NB4 (cell line): ENCODE measurements at regions not wholly inside any gene's neighbourhood (a gene's known extent, or its start where the extent isn't known, plus 50 kb on each side); places are given as distances from the start of the nearest gene placed in this dataset.

ENCODE experiments used
- DNase-seq: peaks from one replicate; pipeline ENCODE4 v3.0.0; 2010; ENCODE audit warnings: low read depth
- H3K4me3 ChIP-seq: one replicate; pipeline ENCODE4 v1.5.1; 2011; ENCODE audit warnings: mild to moderate bottlenecking, low read depth, low read length, moderate library complexity
- MYC ChIP-seq: IDR thresholded peaks from 2 replicates; pipeline ENCODE4 v1.6.1; 2011; ENCODE audit warnings: low read depth, low read length
- POLR2A ChIP-seq: IDR thresholded peaks from 2 replicates; pipeline ENCODE4 v1.6.1; 2011; ENCODE audit warnings: mild to moderate bottlenecking; ENCODE audit not compliant: insufficient read length; ENCODE audit errors: extremely low read depth
- TF ChIP-seq, protein P1 (sequence below): IDR thresholded peaks from one replicate; pipeline ENCODE4 v1.5.1; 2012; ENCODE audit warnings: low read depth, low read length
- TF ChIP-seq, protein P2 (sequence below): IDR thresholded peaks from 2 replicates; pipeline ENCODE4 v1.6.1; 2011; ENCODE audit warnings: low read depth, low read length

GRCh38 chr16:88301431-88301830 lies 81.3 kb upstream of the ZNF469 start:
- H3K4me3 ChIP-seq, result no peak overlapping the region
- no peak for DNase-seq
- TF ChIP-seq, protein P1, sequence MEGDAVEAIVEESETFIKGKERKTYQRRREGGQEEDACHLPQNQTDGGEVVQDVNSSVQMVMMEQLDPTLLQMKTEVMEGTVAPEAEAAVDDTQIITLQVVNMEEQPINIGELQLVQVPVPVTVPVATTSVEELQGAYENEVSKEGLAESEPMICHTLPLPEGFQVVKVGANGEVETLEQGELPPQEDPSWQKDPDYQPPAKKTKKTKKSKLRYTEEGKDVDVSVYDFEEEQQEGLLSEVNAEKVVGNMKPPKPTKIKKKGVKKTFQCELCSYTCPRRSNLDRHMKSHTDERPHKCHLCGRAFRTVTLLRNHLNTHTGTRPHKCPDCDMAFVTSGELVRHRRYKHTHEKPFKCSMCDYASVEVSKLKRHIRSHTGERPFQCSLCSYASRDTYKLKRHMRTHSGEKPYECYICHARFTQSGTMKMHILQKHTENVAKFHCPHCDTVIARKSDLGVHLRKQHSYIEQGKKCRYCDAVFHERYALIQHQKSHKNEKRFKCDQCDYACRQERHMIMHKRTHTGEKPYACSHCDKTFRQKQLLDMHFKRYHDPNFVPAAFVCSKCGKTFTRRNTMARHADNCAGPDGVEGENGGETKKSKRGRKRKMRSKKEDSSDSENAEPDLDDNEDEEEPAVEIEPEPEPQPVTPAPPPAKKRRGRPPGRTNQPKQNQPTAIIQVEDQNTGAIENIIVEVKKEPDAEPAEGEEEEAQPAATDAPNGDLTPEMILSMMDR, result no peak
- TF ChIP-seq POLR2A, result no peak
- TF ChIP-seq MYC, result no peak
- TF ChIP-seq, protein P2, sequence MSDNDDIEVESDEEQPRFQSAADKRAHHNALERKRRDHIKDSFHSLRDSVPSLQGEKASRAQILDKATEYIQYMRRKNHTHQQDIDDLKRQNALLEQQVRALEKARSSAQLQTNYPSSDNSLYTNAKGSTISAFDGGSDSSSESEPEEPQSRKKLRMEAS, result no peak

DNA sequence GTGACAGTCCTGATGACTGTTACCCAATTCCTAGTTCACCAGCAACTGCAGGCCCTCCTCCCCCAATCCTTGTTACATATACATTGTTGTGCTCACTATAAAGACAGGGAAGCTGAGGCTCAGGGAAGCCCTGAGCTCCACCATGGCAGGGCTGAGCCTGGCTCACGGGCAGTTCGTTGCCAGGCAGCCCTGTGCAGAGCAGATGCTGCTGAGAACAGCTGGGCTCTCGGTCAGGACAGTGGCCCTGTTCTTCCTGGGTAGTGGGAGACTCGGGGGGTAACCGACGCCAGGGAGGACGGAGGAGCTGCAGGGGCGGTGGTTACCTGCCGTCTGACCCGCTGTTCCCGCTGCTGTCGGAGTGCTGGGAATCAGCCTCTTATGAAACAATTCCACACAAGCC lies 80.9 kb upstream of the ZNF469 start:
- no peak for DNase-seq
- TF ChIP-seq POLR2A (no peak), MYC (no peak)
- TF ChIP-seq, protein P1, result no peak
- TF ChIP-seq, protein P2, result no peak
- no peak overlapping the region for H3K4me3 ChIP-seq

DNA sequence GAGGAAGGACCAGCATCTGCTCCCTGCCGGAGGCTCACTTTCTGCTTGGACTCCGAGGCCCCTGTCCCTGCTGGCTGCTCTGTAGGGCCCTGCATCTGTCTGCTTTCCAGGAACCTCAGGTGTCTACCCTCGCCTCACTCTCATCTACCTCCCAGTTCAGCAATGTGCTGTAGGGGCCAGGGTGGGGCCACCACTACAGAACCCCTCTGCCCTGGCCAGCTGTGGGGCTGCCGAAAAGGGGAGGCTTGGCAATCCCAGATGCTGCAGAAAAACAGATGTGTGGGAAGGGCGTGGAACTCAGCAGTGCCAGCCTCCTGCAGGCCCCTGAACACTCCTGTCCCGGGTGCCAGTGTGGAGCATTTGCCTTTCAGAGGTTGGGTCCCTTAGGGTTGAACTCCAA lies 80.1 kb upstream of the ZNF469 start:
- no peak for DNase-seq
- no peak overlapping the region for H3K4me3 ChIP-seq
- TF ChIP-seq, protein P1, result no peak
- TF ChIP-seq MYC, result no peak
- TF ChIP-seq, protein P2, result no peak
- no peak for TF ChIP-seq POLR2A

DNA sequence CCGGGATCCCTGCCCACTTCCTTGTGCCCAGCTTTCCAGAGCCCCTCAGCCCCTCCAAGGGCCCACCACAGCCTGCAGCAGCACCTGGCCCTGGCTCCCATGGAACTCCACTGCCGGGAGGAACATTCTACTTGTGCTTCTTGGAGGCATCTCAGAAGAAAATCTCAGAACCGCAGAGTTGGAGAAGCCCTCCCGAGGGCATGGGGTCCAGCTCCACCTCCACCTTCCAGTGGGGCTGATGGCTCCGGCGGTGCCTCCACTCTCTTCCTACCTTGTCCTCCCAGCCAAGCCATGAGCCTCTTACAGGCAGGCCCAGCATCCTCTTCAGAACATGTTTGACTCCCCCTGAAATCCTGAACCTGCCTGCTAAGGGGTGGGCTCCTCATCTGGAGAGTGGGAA lies 79.4 kb upstream of the ZNF469 start:
- H3K4me3 ChIP-seq, result no peak overlapping the region
- no peak for DNase-seq
- TF ChIP-seq MYC, result no peak
- TF ChIP-seq, protein P1, result no peak
- no peak for TF ChIP-seq POLR2A
- TF ChIP-seq, protein P2, result no peak

- DNase-seq, result no peak
- H3K4me3 ChIP-seq, result no peak overlapping the region
- TF ChIP-seq POLR2A (no peak), MYC (no peak)
- TF ChIP-seq, protein P1, result no peak
- TF ChIP-seq, protein P2, result no peak
These were observed 78.6 kb upstream of the ZNF469 start for GRCh38 chr16:88303890-88304819.
